Liver (tissue), 3 donors: ENCODE measurements at regions not wholly inside any gene's neighbourhood (a gene's known extent, or its start where the extent isn't known, plus 50 kb on each side); places are given as distances from the start of the nearest gene placed in this dataset.

Experiments used
- EGR1 ChIP-seq, 2 donors: IDR thresholded peaks; 2 replicates each; pipeline ENCODE4 v1.6.1; 2016 to 2018; ENCODE audit warnings: antibody characterized with exemption in 2 of 2, low read depth in 2 of 2
- FOXA1 ChIP-seq: IDR thresholded peaks from 2 replicates; pipeline ENCODE4 v1.6.1; 2016; ENCODE audit warnings: antibody characterized with exemption
- GABPA ChIP-seq, 2 donors: IDR thresholded peaks in 1 of 2; conservative IDR thresholded peaks in 1 of 2; 2 replicates each; pipeline ENCODE4 v1.6.1; 2016; ENCODE audit warnings: antibody characterized with exemption in 2 of 2, mild to moderate bottlenecking in 1 of 2, moderate library complexity in 1 of 2
- HNF4A ChIP-seq, 2 donors: conservative IDR thresholded peaks; 2 replicates each; pipeline ENCODE4 v1.6.1; 2016; ENCODE audit warnings: antibody characterized with exemption in 2 of 2, mild to moderate bottlenecking in 2 of 2
- NR2F2 ChIP-seq: IDR thresholded peaks from 2 replicates; pipeline ENCODE4 v1.6.1; 2016; ENCODE audit warnings: antibody characterized with exemption
- RAD21 ChIP-seq, 2 donors: IDR thresholded peaks; 2 replicates each; pipeline ENCODE4 v1.6.1; 2016; ENCODE audit warnings: antibody characterized with exemption in 2 of 2, mild to moderate bottlenecking in 2 of 2
- RXRA ChIP-seq, 2 donors: IDR thresholded peaks; 2 replicates each; pipeline ENCODE4 v1.6.1; 2017 to 2018; ENCODE audit warnings: antibody characterized with exemption in 2 of 2, mild to moderate bottlenecking in 1 of 2
- SP1 ChIP-seq: IDR thresholded peaks from 2 replicates; pipeline ENCODE4 v1.6.1; 2018; ENCODE audit warnings: antibody characterized with exemption, mild to moderate bottlenecking
- TAF1 ChIP-seq: conservative IDR thresholded peaks from 2 replicates; pipeline ENCODE4 v1.6.1; 2016; ENCODE audit warnings: antibody characterized with exemption, mild to moderate bottlenecking
- YY1 ChIP-seq: IDR thresholded peaks from 2 replicates; pipeline ENCODE4 v1.6.1; 2016; ENCODE audit warnings: antibody characterized with exemption, mild to moderate bottlenecking
- TF ChIP-seq, protein P1 (sequence below): IDR thresholded peaks from 2 replicates; pipeline ENCODE4 v1.6.1; 2016; ENCODE audit warnings: antibody characterized with exemption
- TF ChIP-seq, protein P2 (sequence below): fragments of 150-350 bp; IDR thresholded peaks from 2 replicates; pipeline ENCODE4 v1.5.1; 2017; ENCODE audit warnings: improper control_type of control experiment, low read depth, low read length; ENCODE audit not compliant: missing input control
- TF ChIP-seq, protein P3 (sequence below): IDR thresholded peaks from 2 replicates; pipeline ENCODE4 v1.6.1; 2016; ENCODE audit warnings: antibody characterized with exemption, mild to moderate bottlenecking
- TF ChIP-seq, protein P4 (sequence below): IDR thresholded peaks from 2 replicates; pipeline ENCODE4 v1.6.1; 2016; ENCODE audit warnings: antibody characterized with exemption
- donor health status: healthy.
- donor health status: healthy.

DNA sequence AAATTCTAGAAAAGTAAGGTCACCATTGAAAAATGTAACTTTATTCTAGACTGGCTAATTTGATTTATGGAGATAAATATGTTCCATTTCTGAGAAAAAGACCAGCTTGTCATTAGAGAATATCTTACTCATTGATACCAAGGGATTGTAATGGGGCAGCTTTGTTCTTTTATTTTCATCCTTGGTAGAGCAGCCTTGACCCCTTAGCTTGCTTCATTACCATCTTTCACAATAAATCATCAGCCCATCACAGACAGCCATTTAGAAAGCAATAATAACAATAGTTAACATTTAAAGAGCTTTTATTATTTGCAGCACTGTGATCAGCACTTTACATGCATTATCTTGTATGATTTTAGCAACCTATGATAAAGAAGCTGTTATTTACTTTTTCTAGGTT is 253.6 kb downstream of the C3orf38 start:
- TF ChIP-seq EGR1 (IDR thresholded peaks at IDR 0.05; ENCODE audit: low read depth in 2 of 2) (no peak), FOXA1 (no peak), RAD21 (IDR thresholded peaks at IDR 0.05) (no peak), GABPA (IDR thresholded peaks at IDR 0.05 in 1 of 2, conservative IDR thresholded peaks at IDR 0.05 in 1 of 2) (no peak), SP1 (no peak), YY1 (no peak), HNF4A (conservative IDR thresholded peaks at IDR 0.05) (no peak), TAF1 (no peak), NR2F2 (no peak), RXRA (IDR thresholded peaks at IDR 0.05) (no peak)
- TF ChIP-seq, protein P1, sequence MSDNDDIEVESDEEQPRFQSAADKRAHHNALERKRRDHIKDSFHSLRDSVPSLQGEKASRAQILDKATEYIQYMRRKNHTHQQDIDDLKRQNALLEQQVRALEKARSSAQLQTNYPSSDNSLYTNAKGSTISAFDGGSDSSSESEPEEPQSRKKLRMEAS = no peak
- TF ChIP-seq, protein P2, sequence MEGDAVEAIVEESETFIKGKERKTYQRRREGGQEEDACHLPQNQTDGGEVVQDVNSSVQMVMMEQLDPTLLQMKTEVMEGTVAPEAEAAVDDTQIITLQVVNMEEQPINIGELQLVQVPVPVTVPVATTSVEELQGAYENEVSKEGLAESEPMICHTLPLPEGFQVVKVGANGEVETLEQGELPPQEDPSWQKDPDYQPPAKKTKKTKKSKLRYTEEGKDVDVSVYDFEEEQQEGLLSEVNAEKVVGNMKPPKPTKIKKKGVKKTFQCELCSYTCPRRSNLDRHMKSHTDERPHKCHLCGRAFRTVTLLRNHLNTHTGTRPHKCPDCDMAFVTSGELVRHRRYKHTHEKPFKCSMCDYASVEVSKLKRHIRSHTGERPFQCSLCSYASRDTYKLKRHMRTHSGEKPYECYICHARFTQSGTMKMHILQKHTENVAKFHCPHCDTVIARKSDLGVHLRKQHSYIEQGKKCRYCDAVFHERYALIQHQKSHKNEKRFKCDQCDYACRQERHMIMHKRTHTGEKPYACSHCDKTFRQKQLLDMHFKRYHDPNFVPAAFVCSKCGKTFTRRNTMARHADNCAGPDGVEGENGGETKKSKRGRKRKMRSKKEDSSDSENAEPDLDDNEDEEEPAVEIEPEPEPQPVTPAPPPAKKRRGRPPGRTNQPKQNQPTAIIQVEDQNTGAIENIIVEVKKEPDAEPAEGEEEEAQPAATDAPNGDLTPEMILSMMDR = no peak
- TF ChIP-seq, protein P3, sequence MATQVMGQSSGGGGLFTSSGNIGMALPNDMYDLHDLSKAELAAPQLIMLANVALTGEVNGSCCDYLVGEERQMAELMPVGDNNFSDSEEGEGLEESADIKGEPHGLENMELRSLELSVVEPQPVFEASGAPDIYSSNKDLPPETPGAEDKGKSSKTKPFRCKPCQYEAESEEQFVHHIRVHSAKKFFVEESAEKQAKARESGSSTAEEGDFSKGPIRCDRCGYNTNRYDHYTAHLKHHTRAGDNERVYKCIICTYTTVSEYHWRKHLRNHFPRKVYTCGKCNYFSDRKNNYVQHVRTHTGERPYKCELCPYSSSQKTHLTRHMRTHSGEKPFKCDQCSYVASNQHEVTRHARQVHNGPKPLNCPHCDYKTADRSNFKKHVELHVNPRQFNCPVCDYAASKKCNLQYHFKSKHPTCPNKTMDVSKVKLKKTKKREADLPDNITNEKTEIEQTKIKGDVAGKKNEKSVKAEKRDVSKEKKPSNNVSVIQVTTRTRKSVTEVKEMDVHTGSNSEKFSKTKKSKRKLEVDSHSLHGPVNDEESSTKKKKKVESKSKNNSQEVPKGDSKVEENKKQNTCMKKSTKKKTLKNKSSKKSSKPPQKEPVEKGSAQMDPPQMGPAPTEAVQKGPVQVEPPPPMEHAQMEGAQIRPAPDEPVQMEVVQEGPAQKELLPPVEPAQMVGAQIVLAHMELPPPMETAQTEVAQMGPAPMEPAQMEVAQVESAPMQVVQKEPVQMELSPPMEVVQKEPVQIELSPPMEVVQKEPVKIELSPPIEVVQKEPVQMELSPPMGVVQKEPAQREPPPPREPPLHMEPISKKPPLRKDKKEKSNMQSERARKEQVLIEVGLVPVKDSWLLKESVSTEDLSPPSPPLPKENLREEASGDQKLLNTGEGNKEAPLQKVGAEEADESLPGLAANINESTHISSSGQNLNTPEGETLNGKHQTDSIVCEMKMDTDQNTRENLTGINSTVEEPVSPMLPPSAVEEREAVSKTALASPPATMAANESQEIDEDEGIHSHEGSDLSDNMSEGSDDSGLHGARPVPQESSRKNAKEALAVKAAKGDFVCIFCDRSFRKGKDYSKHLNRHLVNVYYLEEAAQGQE = no peak
- TF ChIP-seq, protein P4, sequence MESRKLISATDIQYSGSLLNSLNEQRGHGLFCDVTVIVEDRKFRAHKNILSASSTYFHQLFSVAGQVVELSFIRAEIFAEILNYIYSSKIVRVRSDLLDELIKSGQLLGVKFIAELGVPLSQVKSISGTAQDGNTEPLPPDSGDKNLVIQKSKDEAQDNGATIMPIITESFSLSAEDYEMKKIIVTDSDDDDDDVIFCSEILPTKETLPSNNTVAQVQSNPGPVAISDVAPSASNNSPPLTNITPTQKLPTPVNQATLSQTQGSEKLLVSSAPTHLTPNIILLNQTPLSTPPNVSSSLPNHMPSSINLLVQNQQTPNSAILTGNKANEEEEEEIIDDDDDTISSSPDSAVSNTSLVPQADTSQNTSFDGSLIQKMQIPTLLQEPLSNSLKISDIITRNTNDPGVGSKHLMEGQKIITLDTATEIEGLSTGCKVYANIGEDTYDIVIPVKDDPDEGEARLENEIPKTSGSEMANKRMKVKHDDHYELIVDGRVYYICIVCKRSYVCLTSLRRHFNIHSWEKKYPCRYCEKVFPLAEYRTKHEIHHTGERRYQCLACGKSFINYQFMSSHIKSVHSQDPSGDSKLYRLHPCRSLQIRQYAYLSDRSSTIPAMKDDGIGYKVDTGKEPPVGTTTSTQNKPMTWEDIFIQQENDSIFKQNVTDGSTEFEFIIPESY = no peak
